DMS 273 (cell line): ENCODE measurements at regions not wholly inside any gene's neighbourhood (a gene's known extent, or its start where the extent isn't known, plus 50 kb on each side); places are given as distances from the start of the nearest gene placed in this dataset.

Source experiments
- DNase-seq: peaks from one replicate; lab custom pipeline; 2025; ENCODE audit not compliant: unreplicated experiment; lab: John Stamatoyannopoulos, UW

DNA sequence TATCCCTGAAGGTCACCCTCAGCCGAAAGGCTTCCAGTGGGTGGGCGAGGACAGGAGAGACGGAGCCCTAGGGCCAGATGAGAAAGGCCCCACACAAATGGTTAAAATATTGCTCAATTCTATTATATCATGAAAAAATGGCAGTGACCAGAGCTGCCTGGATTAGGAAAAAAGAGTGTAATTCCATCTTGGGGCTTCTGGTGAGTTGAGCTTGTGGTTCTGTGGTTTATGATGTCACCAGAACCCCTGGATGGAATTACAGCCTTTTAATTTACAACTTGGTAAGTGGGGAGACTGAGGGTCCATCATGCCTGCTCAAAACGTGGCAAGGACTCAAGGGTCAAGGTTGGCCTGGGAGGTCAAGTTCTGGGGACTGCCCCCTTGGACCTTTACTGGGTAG is 55.5 kb upstream of the STC2 start:
- DNase-seq = no peak

DNA sequence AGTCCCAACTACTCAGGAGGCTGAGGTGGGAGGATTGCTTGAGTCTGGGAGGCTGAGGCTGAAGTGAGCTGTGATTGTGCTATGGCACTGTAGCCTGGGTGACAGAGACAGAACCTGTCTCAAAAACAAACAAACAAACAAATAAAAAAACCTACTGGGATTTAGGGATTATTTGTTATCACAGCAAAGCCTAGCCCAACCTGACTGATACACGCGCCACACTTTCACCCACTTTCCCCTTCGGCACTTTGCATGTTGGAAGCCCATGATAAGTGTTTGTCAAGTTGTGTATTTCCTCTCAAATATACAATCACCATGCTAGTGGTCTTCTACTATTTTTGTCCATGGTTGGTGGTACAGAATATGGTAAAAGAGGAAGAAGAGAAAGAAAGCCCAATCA is 50.5 kb upstream of the STC2 start:
- no peak for DNase-seq
